GM18873 (cell line): ENCODE measurements at regions not wholly inside any gene's neighbourhood (a gene's known extent, or its start where the extent isn't known, plus 50 kb on each side); places are given as distances from the start of the nearest gene placed in this dataset.
"Not testable (repeated sequence)": the region's sequence is repeated elsewhere in the genome, so short reads cannot be mapped to it uniquely, and the experiment has no call there.

Source experiments
- ATAC-seq: cut with Tn5 transposase; IDR thresholded peaks from one replicate; pipeline ENCODE4 v1.9.1; 2021; ENCODE audit warnings: mild to moderate bottlenecking, moderate library complexity, moderate number of reproducible peaks; ENCODE audit not compliant: unreplicated experiment, low FRiP score

- no peak for ATAC-seq
These were observed 522.2 kb upstream of the NR3C2 start for GRCh38 chr4:148964456-148964855.

GRCh38 chr4:148962539-148963290 lies 520.5 kb upstream of the NR3C2 start:
- no peak for ATAC-seq

GRCh38 chr4:148961526-148961925 lies 519.3 kb upstream of the NR3C2 start:
- no peak for ATAC-seq

- ATAC-seq, result no peak
These were observed 516.1 kb upstream of the NR3C2 start for GRCh38 chr4:148958317-148958716.

- ATAC-seq, result no peak
These were observed 513.5 kb upstream of the NR3C2 start for GRCh38 chr4:148955564-148956297.

GRCh38 chr4:148954011-148954749 lies 512.0 kb upstream of the NR3C2 start:
- ATAC-seq, result no peak

- ATAC-seq, result no peak
These were observed 509.1 kb upstream of the NR3C2 start for GRCh38 chr4:148951346-148951745.

- ATAC-seq, result no peak
These were observed 504.1 kb upstream of the NR3C2 start for GRCh38 chr4:148946271-148946670.

GRCh38 chr4:148944839-148945219 lies 502.6 kb upstream of the NR3C2 start:
- ATAC-seq, result no peak

GRCh38 chr4:148944136-148944838 lies 502.1 kb upstream of the NR3C2 start:
- ATAC-seq, result no peak

GRCh38 chr4:148934926-148935578 lies 492.8 kb upstream of the NR3C2 start:
- no peak for ATAC-seq

GRCh38 chr4:148926276-148927260 lies 484.4 kb upstream of the NR3C2 start:
- ATAC-seq, result no peak

GRCh38 chr4:148923881-148924280 lies 481.7 kb upstream of the NR3C2 start:
- no peak for ATAC-seq

- no peak for ATAC-seq
These were observed 480.3 kb upstream of the NR3C2 start for GRCh38 chr4:148922497-148922896.

- no peak for ATAC-seq
These were observed 472.5 kb upstream of the NR3C2 start for GRCh38 chr4:148914734-148915133.

- no peak for ATAC-seq
These were observed 472.1 kb upstream of the NR3C2 start for GRCh38 chr4:148914301-148914700.

GRCh38 chr4:148903388-148903787 lies 461.2 kb upstream of the NR3C2 start:
- no peak for ATAC-seq

- no peak for ATAC-seq
These were observed 459.0 kb upstream of the NR3C2 start for GRCh38 chr4:148901075-148901705.

- ATAC-seq, result not testable (repeated sequence)
These were observed 455.9 kb upstream of the NR3C2 start for GRCh38 chr4:148898139-148898538.
